GM13976 (cell line): ENCODE measurements at regions not wholly inside any gene's neighbourhood (a gene's known extent, or its start where the extent isn't known, plus 50 kb on each side); places are given as distances from the start of the nearest gene placed in this dataset.

Source experiments
- DNase-seq: peaks from one replicate; pipeline ENCODE4 v3.0.0; 2012; ENCODE audit warnings: low spot score
- CTCF ChIP-seq: IDR thresholded peaks from 2 replicates; pipeline ENCODE4 v1.5.1; 2012; ENCODE audit warnings: borderline replicate concordance, mild to moderate bottlenecking; ENCODE audit not compliant: insufficient read depth; ENCODE audit errors: extremely low read depth, missing control alignments, control extremely low read depth
- in situ Hi-C: fragments of 300-500 bp; cut with MboI; formaldehyde crosslinking; loops from one replicate; pipeline ENCODE4 v1.12.0; 2022; ENCODE audit warnings: low sequenced_read_pairs, mixed read lengths, inconsistent platforms; ENCODE audit not compliant: unreplicated experiment

GRCh38 chr7:131000873-131001272 lies 266.9 kb upstream of the KLF14 start:
- no peak for DNase-seq
- no peak for TF ChIP-seq CTCF
- in situ Hi-C loops: no loop called here

GRCh38 chr7:131002600-131002999 lies 268.6 kb upstream of the KLF14 start:
- no peak for TF ChIP-seq CTCF
- in situ Hi-C loops: no loop called here
- DNase-seq: no peak

- DNase-seq: no peak
- in situ Hi-C loops: no loop called here
- TF ChIP-seq CTCF: no peak
These were observed 269.6 kb upstream of the KLF14 start for GRCh38 chr7:131003634-131004033.

- TF ChIP-seq CTCF: no peak
- in situ Hi-C loops: no loop called here
- DNase-seq: no peak
These were observed 270.4 kb upstream of the KLF14 start for GRCh38 chr7:131004371-131004770.

- peak; percentile 49 for TF ChIP-seq CTCF
- DNase-seq: peak; percentile 55
These were observed 273.7 kb upstream of the KLF14 start for GRCh38 chr7:131007439-131008330.

GRCh38 chr7:131008840-131009711 lies 275.1 kb upstream of the KLF14 start:
- in situ Hi-C loops: no loop called here
- no peak for TF ChIP-seq CTCF
- no peak for DNase-seq

More at GRCh38 chr7:131007439-131008330, 273.7 kb upstream of the KLF14 start:
- in situ Hi-C loops: no loop called here
